ENCODE measurements at regions not wholly inside any gene's neighbourhood (a gene's known extent, or its start where the extent isn't known, plus 50 kb on each side); places are given as distances from the start of the nearest gene placed in this dataset.

DNA sequence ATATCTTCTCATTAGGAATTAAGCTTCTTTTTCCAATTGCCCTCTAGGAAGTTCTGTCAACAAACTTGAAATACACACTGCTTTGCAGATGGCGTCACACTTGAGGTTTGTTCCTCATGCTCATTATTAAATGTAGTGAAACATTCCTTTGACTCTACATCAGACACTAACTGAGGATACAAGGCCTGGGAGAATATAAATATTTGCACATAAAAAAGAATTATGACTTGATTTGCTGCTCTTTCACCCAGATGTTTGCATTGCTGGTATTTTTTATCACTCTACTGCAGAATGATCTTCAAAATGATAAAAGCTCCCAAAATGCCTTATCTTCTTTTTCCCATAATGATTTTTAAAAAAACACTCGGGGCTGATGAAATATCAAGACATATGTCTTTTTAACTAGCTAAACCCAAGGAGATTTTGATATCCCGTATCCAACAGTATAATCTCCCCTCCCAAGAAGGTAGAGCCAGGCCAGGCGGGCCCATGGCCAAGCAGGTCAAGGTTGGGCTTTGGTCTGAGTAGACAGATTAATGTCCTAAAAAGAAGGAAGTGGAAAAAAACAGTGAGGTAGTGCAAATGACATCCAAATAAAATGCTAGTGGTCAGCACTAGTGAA, 264.6 kb downstream of the HHIPL2 start:
- WGBS (ENCODE audit: low lambda C conversion rate) = 16% methylated on average over 4 of the region's 4 CpGs
- Histone ChIP-seq H3K9me2 (no peaks in the 10 kb centered on the region), H3K27me3 (ENCODE audit: insufficient read depth) (no peaks in the 10 kb centered on the region), H3K9me3 (no peaks in the 10 kb centered on the region), H3K4me2 (no peak overlapping the region), H3K4me1 (ENCODE audit: control insufficient read depth in 1 of 2, insufficient read depth in 2 of 2, low read depth in 1 of 2, low read length in 1 of 2) (no peaks in the 10 kb centered on the region; a peak in 1 of 4 replicates), H3K36me3 (replicated peaks in 1 of 2; ENCODE audit: control insufficient read depth in 1 of 2, insufficient read depth in 2 of 2, low read length in 1 of 2) (no peaks in the 10 kb centered on the region), H2AFZ (ENCODE audit: low read depth) (no peak overlapping the region), H3K79me2 (ENCODE audit: insufficient read depth) (no peaks in the 10 kb centered on the region), H4K20me1 (ENCODE audit: insufficient read depth) (no peaks in the 10 kb centered on the region), H3K4me3 (ENCODE audit: low read depth in 2 of 2, low read length in 1 of 2) (no peak overlapping the region), H3K27ac (ENCODE audit: low read depth in 2 of 2, low read length in 1 of 2) (no peak overlapping the region), H3K9ac (no peak overlapping the region), H3F3A (replicated peaks; ENCODE audit: insufficient read depth) (no peaks in the 10 kb centered on the region)
- ChIA-PET POLR2A (no interaction called here), CTCF (interaction anchor here (1.9 kb wide), 1 partner anchor 172 kb away, joined by 4 read pairs; no protein-coding TSS in a partner anchor)
- DNase-seq = no peak
- TF ChIP-seq GABPA (IDR thresholded peaks at IDR 0.05; ENCODE audit: low read depth) = no peak
- TF ChIP-seq YY1 (IDR thresholded peaks at IDR 0.05; ENCODE audit: low read depth) = no peak
- TF ChIP-seq GATA2 (CRISPR knock-in tag; IDR thresholded peaks at IDR 0.05) = no peak
- no peak for TF ChIP-seq ELF1 (IDR thresholded peaks at IDR 0.05)
- no peak for TF ChIP-seq POLR2AphosphoS5 (IDR thresholded peaks at IDR 0.05; ENCODE audit: low read depth, low read length)
- no peak for TF ChIP-seq FOXM1 (IDR thresholded peaks at IDR 0.05; ENCODE audit: low read depth)
- TF ChIP-seq RXRA (IDR thresholded peaks at IDR 0.05; ENCODE audit: borderline replicate concordance, low read depth) = no peak
- TF ChIP-seq, protein P1, sequence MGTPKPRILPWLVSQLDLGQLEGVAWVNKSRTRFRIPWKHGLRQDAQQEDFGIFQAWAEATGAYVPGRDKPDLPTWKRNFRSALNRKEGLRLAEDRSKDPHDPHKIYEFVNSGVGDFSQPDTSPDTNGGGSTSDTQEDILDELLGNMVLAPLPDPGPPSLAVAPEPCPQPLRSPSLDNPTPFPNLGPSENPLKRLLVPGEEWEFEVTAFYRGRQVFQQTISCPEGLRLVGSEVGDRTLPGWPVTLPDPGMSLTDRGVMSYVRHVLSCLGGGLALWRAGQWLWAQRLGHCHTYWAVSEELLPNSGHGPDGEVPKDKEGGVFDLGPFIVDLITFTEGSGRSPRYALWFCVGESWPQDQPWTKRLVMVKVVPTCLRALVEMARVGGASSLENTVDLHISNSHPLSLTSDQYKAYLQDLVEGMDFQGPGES (IDR thresholded peaks at IDR 0.05; ENCODE audit: low read depth, low read length) = no peak
- TF ChIP-seq RAD21 (IDR thresholded peaks at IDR 0.05; ENCODE audit: low read length) = no peak

DNA sequence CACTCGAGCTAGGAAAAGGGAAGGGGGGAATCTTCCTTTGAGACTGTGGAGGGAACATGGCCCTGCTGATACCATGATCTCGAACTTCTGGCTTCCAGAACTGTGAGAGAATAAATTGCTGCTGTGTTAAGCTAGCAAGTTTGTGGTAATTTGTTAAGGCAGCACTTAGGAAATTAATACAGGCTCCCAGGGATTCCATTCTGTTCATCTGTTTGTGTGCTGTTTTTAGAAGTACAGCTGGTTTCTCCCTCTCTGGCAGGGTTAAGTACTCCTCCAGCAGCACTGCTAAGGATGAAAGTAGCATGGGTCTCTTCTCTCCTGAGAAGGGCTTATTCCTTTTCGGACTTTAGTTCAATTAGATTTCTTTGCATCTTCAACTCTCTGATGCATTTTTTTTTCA, 268.3 kb downstream of the HHIPL2 start:
- WGBS (ENCODE audit: low lambda C conversion rate) = 2% methylated on average over 3 of the region's 3 CpGs
- CTCF ChIA-PET = no interaction called here
- H3K9me2 ChIP-seq = no peaks in the 10 kb centered on the region
- TF ChIP-seq CHD2 (IDR thresholded peaks at IDR 0.05; ENCODE audit: low read length, partially characterized antibody) = no peak
- no peak for TF ChIP-seq SIN3A (IDR thresholded peaks at IDR 0.05; ENCODE audit: borderline replicate concordance, low read depth, low read length)
- TF ChIP-seq, protein P2, sequence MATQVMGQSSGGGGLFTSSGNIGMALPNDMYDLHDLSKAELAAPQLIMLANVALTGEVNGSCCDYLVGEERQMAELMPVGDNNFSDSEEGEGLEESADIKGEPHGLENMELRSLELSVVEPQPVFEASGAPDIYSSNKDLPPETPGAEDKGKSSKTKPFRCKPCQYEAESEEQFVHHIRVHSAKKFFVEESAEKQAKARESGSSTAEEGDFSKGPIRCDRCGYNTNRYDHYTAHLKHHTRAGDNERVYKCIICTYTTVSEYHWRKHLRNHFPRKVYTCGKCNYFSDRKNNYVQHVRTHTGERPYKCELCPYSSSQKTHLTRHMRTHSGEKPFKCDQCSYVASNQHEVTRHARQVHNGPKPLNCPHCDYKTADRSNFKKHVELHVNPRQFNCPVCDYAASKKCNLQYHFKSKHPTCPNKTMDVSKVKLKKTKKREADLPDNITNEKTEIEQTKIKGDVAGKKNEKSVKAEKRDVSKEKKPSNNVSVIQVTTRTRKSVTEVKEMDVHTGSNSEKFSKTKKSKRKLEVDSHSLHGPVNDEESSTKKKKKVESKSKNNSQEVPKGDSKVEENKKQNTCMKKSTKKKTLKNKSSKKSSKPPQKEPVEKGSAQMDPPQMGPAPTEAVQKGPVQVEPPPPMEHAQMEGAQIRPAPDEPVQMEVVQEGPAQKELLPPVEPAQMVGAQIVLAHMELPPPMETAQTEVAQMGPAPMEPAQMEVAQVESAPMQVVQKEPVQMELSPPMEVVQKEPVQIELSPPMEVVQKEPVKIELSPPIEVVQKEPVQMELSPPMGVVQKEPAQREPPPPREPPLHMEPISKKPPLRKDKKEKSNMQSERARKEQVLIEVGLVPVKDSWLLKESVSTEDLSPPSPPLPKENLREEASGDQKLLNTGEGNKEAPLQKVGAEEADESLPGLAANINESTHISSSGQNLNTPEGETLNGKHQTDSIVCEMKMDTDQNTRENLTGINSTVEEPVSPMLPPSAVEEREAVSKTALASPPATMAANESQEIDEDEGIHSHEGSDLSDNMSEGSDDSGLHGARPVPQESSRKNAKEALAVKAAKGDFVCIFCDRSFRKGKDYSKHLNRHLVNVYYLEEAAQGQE (IDR thresholded peaks at IDR 0.05; ENCODE audit: low read depth, low read length) = no peak
- TF ChIP-seq FOXM1 (IDR thresholded peaks at IDR 0.05; ENCODE audit: low read depth) = no peak
- no peak for TF ChIP-seq FOXJ3 (CRISPR knock-in tag; IDR thresholded peaks at IDR 0.05)
- TF ChIP-seq POLR2AphosphoS5 (IDR thresholded peaks at IDR 0.05; ENCODE audit: low read depth, low read length) = no peak
- TF ChIP-seq RXRA (IDR thresholded peaks at IDR 0.05; ENCODE audit: borderline replicate concordance, low read depth) = no peak
- no peak for TF ChIP-seq GABPA (IDR thresholded peaks at IDR 0.05; ENCODE audit: low read depth)
- no peak for TF ChIP-seq NFIC (IDR thresholded peaks at IDR 0.05; ENCODE audit: borderline replicate concordance)
- no peak for TF ChIP-seq TEAD4 (IDR thresholded peaks at IDR 0.05; ENCODE audit: borderline replicate concordance, insufficient read depth)
- TF ChIP-seq SMC3 (IDR thresholded peaks at IDR 0.05; ENCODE audit: low read depth, low read length) = no peak
- TF ChIP-seq, protein P3, sequence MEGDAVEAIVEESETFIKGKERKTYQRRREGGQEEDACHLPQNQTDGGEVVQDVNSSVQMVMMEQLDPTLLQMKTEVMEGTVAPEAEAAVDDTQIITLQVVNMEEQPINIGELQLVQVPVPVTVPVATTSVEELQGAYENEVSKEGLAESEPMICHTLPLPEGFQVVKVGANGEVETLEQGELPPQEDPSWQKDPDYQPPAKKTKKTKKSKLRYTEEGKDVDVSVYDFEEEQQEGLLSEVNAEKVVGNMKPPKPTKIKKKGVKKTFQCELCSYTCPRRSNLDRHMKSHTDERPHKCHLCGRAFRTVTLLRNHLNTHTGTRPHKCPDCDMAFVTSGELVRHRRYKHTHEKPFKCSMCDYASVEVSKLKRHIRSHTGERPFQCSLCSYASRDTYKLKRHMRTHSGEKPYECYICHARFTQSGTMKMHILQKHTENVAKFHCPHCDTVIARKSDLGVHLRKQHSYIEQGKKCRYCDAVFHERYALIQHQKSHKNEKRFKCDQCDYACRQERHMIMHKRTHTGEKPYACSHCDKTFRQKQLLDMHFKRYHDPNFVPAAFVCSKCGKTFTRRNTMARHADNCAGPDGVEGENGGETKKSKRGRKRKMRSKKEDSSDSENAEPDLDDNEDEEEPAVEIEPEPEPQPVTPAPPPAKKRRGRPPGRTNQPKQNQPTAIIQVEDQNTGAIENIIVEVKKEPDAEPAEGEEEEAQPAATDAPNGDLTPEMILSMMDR (IDR thresholded peaks at IDR 0.05) = no peak
- TF ChIP-seq TCF12 (IDR thresholded peaks at IDR 0.05) = no peak
- TF ChIP-seq ELF1 (IDR thresholded peaks at IDR 0.05) = no peak
- no peaks in the 10 kb centered on the region for H3F3A ChIP-seq (replicated peaks; ENCODE audit: insufficient read depth)
- H3K27ac ChIP-seq (ENCODE audit: low read depth in 2 of 2, low read length in 1 of 2) = no peak overlapping the region
- H3K27me3 ChIP-seq (ENCODE audit: insufficient read depth) = no peaks in the 10 kb centered on the region
- no peaks in the 10 kb centered on the region for H3K9me3 ChIP-seq
- H2AFZ ChIP-seq (ENCODE audit: low read depth) = no peak overlapping the region
- POLR2A ChIA-PET = no interaction called here
- no peaks in the 10 kb centered on the region for H4K20me1 ChIP-seq (ENCODE audit: insufficient read depth)
- no peak overlapping the region for H3K4me2 ChIP-seq
- peaks cover 0 to 4% of the 10 kb centered on the region in 2 experiments; a peak in 1 of 4 replicates for H3K4me1 ChIP-seq (ENCODE audit: control insufficient read depth in 1 of 2, insufficient read depth in 2 of 2, low read depth in 1 of 2, low read length in 1 of 2)
- H3K79me2 ChIP-seq (ENCODE audit: insufficient read depth) = no peaks in the 10 kb centered on the region
- no peak overlapping the region for H3K9ac ChIP-seq
- no peak overlapping the region for H3K4me3 ChIP-seq (ENCODE audit: low read depth in 2 of 2, low read length in 1 of 2)
- DNase-seq = no peak
- H3K36me3 ChIP-seq (replicated peaks in 1 of 2; ENCODE audit: control insufficient read depth in 1 of 2, insufficient read depth in 2 of 2, low read length in 1 of 2) = no peaks in the 10 kb centered on the region
